Hippocampal formation (tissue), 2 donors: ENCODE measurements at regions not wholly inside any gene's neighbourhood (a gene's known extent, or its start where the extent isn't known, plus 50 kb on each side); places are given as distances from the start of the nearest gene placed in this dataset.

Experiments used
- DNase-seq, 2 donors: peaks; one replicate each; lab custom pipeline; 2025; lab: John Stamatoyannopoulos, UW

DNA sequence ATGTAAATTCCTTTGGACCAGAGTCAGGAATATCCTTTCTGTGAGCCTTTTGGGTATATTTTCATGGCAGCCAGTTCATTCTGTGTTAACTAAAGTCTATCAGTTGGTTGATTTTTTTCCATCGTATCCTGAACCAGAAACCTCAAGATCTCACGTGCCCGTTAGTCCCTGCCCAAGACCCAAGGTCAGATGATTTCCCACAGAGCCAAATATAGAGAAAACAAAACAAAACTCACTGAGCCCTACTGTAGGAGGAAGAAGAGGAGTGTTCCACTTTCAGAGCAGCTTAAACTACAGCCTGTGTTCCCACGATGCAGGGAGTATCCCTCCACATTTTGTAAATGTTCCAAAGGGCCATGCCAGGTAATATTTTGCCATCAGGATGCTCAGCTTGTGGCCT lies 96.0 kb upstream of the ADO start:
- no peak for DNase-seq

DNA sequence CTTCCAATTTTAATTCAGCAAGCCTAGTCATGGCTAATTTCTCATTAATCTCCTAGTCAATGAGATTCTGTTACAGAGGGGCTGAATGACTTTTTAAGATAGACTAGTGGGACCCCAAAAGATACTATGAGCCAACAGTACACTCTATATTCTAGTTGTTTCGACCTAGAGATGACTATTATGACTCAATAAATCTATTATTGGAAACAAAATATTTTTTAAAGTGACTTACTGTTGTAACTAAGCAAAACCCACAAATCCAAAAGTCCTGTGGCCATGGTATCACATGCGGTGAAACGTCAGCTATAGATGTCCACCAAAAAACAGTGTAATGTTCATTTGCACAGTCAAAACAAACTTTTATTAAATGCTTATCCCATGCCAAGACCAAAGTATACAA lies 95.3 kb upstream of the ADO start:
- DNase-seq = no peak

- no peak for DNase-seq
These were observed 94.3 kb upstream of the ADO start for GRCh38 chr10:62710182-62710581.

DNA sequence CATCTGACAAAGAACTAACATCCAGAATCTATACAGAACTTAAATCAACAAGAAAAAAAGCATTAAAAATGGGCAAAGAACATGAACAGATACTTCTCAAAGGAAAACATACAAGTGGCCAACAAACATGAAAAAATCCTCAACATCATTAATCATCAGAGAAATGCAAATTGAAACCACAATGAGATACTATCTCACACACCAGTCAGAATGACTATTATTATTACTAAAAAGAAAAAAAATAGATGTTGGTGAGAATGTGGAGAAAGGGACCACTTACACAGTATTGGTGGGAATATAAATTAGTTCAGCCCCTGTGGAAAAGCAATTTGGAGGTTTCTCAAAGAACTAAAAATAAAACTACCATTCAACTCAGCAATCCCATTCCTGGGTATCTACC lies 89.1 kb upstream of the ADO start:
- DNase-seq = no peak

DNA sequence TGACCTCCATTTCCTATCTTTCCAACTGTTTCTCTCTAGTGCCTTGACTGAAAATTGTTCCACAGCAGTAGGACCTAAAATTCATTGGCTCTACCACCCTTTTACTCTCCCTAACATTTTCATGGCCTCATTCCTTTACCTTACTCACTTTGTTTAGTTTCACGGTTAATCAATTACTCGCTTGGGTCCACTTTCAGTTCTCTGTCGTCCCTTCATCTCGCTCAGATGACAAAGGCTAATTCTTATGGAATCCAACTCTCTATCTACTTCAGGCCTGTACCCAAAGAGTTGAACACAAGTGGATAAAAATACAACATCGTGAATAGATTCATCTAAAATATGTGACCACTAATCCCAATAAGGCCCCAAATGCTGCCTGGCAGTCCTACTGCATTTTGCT lies 85.9 kb upstream of the ADO start:
- DNase-seq = no peak

GRCh38 chr10:62719061-62719460 lies 85.5 kb upstream of the ADO start:
- DNase-seq = no peak

- no peak for DNase-seq
These were observed 82.8 kb upstream of the ADO start for GRCh38 chr10:62721687-62722086.

DNA sequence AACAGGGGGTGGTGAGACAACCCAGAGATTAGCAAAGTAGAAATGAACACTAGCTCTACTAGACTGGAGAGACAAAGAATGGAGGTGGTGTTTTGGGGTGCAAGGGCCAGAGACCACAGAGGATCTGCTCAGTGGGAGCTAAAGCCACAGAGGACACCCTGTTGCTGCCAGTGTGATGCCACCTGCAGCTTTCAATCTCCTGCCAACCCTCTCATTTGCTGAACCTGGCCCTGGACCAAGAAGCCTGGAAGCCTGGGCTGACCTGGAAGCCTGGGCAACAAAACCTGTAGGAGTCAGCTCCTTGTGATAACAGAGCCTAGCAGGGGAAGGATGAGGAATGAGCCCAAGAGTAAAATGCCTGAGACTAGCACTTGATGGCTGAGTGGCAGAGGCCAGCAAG lies 81.1 kb upstream of the ADO start:
- DNase-seq = no peak

- DNase-seq = no peak
These were observed 80.1 kb upstream of the ADO start for GRCh38 chr10:62724465-62724864.

- DNase-seq = no peak
These were observed 78.4 kb upstream of the ADO start for GRCh38 chr10:62726142-62726541.

- DNase-seq = no peak
These were observed 77.9 kb upstream of the ADO start for GRCh38 chr10:62726638-62727037.

DNA sequence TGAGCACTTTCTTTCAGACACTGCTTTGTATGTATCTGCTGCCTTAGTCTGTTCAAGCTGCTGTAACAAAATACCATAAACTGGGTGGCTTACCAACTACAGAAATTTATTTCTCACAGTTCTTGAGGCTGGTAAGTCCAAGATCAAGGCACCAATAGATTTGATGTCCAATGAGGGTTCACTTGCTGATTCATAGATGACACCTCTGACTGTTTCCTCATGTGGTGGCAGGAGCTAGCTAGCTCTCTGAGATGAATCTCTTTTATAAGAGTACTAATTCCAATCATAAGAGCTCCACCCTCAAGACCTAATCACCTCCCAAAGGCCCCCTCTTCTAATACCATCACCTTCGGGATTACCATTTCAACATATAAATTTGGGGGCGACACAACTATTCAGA lies 76.6 kb upstream of the ADO start:
- DNase-seq = no peak

DNA sequence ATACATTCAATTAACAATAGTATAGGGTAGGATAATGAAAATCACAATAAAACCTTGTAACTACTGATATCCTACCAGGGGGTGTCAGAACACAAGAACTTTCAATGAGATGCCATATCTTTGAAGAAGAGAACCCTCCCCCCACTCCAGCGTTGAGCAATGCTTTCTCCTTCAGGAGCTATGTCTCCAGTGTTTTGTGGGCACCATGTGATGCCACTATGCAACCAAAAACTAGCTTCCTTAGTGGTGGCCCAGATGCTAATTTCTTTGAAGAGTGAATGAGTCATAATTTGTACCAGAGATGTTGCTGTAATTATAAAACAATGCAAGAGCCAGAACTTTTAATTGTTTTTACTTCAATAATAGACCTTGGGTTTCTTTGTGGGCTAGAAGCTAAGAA lies 76.0 kb upstream of the ADO start:
- no peak for DNase-seq

DNA sequence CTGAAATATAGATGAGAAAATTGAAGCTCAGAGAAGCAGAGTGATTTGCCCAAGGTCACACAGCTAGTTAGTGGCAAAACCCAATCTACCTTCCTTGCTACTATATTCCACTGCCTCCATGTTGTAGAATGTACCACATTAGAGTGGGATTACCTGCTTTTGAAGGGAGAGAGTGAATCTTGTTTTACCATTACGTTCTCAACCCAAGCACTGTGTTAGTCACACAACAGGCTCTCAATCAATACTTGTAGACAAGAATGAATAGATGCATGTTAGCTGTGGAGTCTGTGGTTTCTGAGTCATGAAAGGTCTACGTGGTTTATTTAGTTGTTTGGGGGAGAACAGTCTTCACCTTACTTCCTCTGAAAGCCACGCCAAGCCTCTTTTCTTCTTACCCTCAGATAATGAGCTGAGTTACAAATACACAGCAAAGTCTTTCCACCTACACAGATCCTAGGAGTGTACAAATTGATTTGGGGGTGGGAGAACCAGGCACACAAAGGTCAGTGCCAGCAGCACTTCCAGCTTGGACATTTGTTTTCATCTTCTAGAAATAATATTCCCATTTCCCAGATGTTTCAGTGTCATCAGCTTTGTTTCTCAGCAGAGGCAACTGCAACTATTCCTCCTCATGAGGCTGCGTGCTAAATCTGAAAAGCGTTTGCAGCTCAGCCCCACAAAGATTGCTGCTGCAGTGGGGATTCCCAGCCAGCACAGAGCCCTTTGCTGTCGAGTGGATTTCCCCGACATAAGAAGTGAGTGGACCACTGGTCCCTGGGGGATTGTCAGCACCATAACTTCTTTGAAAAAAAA lies 71.5 kb upstream of the ADO start:
- no peak for DNase-seq

DNA sequence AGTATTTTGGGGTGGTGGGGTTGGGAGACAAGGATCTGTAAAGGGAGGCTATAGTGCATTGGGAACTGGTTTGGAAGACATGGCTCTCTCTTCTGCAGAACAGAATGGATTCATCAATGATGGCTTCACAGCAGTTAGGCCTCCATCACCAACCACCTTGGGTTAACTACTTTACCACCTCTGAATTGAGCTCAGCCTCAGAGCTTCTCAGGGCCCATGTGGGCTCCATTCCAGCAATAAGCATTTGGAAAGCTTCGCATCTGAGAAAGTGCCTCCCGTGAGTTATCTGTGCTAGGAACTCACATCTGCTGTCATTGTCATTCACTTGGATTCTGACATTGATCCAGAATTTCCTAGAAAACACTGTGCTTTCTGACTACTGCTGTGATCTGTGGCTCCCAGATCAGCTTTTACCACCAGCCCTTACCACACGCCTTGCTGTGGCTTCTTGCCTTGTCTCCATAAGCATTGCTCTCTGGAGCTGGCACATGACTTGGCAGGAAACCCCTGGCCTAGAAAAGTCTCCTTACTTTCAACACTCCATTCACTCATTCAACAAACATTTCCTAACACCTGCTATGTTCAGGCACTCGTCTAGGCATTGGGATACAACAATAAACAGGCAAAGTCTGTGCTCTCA lies 70.7 kb upstream of the ADO start:
- no peak for DNase-seq

DNA sequence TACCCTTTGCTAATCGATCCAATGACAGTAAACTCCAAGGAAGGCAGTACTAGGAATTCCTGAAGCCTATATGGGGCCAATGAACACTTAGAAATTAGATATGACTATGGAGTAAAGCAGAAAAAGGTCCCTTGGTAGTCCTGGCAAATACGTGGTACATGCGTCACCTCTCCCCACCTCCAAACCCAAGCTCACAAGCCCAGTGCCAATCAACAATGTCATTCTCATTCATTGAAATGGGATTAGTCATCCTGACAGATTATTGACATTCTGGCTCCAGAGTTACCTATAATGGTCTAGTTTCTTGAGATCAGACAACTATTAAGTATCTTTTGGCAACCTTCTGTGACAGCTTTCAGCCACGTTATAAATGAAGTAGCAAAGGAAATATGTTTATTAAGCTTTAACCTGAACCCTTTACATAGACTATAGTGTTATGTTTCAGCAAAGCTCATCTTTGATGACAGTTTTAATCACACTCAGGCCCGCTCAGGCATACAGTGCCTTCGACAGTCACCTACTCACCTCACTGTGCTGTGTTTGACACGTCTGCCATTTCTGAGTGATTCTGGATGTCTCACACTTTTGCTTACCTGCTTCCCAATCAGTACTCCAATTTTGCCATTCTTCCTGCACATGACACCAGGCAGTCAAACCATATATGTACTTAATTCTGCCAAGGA lies 69.6 kb upstream of the ADO start:
- no peak for DNase-seq

GRCh38 chr10:62735464-62736167 lies 68.9 kb upstream of the ADO start:
- DNase-seq = no peak

DNA sequence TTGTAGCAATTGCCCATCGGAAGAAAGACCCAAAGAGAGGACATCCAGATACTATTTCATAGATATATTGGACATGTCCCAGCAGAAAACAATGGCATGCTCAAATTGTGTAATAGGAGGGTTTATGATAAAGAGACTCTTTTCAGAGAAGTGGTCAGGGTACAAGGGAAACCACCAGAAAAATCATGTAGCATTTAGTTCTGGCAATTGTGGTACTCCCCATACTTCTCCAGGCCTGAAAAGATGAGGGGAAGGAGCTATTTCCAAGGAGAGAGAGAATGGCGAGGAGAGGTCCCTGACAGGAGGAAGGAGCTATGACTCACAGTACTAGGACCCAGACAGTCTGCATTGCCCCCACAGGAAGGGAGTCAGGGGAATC lies 68.4 kb upstream of the ADO start:
- no peak for DNase-seq

- DNase-seq = no peak
These were observed 65.6 kb upstream of the ADO start for GRCh38 chr10:62738916-62739315.

DNA sequence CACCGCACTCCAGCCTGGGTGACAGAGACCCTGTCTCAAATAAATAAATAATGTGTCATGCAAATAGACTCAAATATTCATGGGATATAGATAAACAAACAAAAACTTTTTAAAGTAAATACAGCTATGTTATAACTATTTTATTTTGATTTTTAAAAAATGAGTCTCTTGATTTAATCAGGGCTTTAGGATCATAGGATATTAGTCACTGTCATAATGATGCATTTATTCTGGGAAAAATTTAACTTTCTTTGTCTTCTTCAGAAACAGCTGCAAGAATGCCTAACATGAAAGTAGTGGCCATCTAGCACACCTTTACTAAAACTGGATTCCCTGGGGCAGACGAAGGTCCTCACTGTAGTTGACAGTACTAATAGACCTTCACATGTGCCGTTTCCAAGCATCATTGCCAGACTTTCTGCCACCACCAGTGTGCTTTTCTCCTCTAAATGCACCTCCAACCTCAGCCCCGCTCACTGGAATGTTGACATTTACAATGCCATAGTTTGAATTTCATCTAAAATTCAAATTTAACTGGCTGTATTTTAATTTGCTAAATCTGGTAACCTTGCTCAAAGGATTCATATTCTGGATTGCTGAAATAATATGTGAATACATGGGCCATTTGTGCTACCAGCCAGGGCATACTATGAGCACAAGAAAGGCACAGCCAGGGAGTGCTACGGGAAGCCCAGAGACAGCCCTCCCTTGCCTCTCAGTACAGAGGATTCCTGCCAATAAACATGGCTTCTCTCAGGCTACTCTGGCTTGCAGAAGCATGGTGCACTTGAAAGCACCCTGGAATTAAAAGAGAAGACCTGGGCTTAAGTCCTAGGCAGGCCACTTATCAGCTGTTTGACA lies 63.4 kb upstream of the ADO start:
- no peak for DNase-seq

GRCh38 chr10:62741996-62742395 lies 62.5 kb upstream of the ADO start:
- DNase-seq = no peak
